ENCODE measurements at regions not wholly inside any gene's neighbourhood (a gene's known extent, or its start where the extent isn't known, plus 50 kb on each side); places are given as distances from the start of the nearest gene placed in this dataset.
"Not testable (repeated sequence)": the region's sequence is repeated elsewhere in the genome, so short reads cannot be mapped to it uniquely, and the experiment has no call there.

- no peak for DNase-seq
Observed at GRCh38 chr9:28970241-28970654, 1397.0 kb upstream of the C9orf72 start.

GRCh38 chr9:28971881-28972280 is 1398.6 kb upstream of the C9orf72 start:
- DNase-seq, result no peak

- DNase-seq, result no peak
Observed at GRCh38 chr9:28976250-28976649, 1403.0 kb upstream of the C9orf72 start.

- DNase-seq, result no peak
Observed at GRCh38 chr9:28976684-28977083, 1403.4 kb upstream of the C9orf72 start.

GRCh38 chr9:28981129-28981528 is 1407.8 kb upstream of the C9orf72 start:
- DNase-seq, result no peak

- no peak for DNase-seq
Observed at GRCh38 chr9:28981711-28982110, 1408.4 kb upstream of the C9orf72 start.

GRCh38 chr9:28984016-28984415 is 1410.7 kb upstream of the C9orf72 start:
- no peak for DNase-seq

GRCh38 chr9:28990009-28990408 is 1416.7 kb upstream of the C9orf72 start:
- not testable (repeated sequence) for DNase-seq

GRCh38 chr9:28999057-28999456 is 1425.8 kb upstream of the C9orf72 start:
- no peak for DNase-seq

GRCh38 chr9:28999806-29000205 is 1426.5 kb upstream of the C9orf72 start:
- no peak for DNase-seq

- no peak for DNase-seq
Observed at GRCh38 chr9:29001006-29001405, 1427.7 kb upstream of the C9orf72 start.

- DNase-seq, result no peak
Observed at GRCh38 chr9:29004988-29005387, 1431.7 kb upstream of the C9orf72 start.

- no peak for DNase-seq
Observed at GRCh38 chr9:29006628-29007027, 1433.3 kb upstream of the C9orf72 start.

- DNase-seq, result no peak
Observed at GRCh38 chr9:29012911-29013310, 1439.6 kb upstream of the C9orf72 start.

- DNase-seq, result no peak
Observed at GRCh38 chr9:29021632-29022031, 1448.4 kb upstream of the C9orf72 start.

- no peak for DNase-seq
Observed at GRCh38 chr9:29038332-29038731, 1465.1 kb upstream of the C9orf72 start.

GRCh38 chr9:29039258-29039657 is 1466.0 kb upstream of the C9orf72 start:
- no peak for DNase-seq

- DNase-seq, result no peak
Observed at GRCh38 chr9:29043072-29043471, 1469.8 kb upstream of the C9orf72 start.

GRCh38 chr9:29044959-29045358 is 1471.7 kb upstream of the C9orf72 start:
- no peak for DNase-seq

GRCh38 chr9:29060041-29060440 is 1486.8 kb upstream of the C9orf72 start:
- no peak for DNase-seq

GRCh38 chr9:29062446-29062845 is 1489.2 kb upstream of the C9orf72 start:
- no peak for DNase-seq

- DNase-seq, result no peak
Observed at GRCh38 chr9:29063031-29063430, 1489.8 kb upstream of the C9orf72 start.

- DNase-seq, result no peak
Observed at GRCh38 chr9:29066141-29066640, 1492.9 kb upstream of the C9orf72 start.

GRCh38 chr9:29068461-29068860 is 1495.2 kb upstream of the C9orf72 start:
- DNase-seq, result no peak

Data from nucleus accumbens (tissue), 56 donors.